ENCODE measurements at regions not wholly inside any gene's neighbourhood (a gene's known extent, or its start where the extent isn't known, plus 50 kb on each side); places are given as distances from the start of the nearest gene placed in this dataset.

GRCh38 chr5:91898898-91899297, 515.8 kb upstream of the ARRDC3 start:
- DNase-seq (ENCODE audit: low spot score), result no peak
- H3K4ac ChIP-seq (ENCODE audit: low read length), result no peak overlapping the region
- H2AK5ac ChIP-seq (ENCODE audit: low read depth, low read length), result no peak overlapping the region
- H3K9ac ChIP-seq (ENCODE audit: low read depth, low read length, poor library complexity), result no peak overlapping the region
- H4K91ac ChIP-seq (ENCODE audit: low read depth, low read length, poor library complexity), result no peak overlapping the region
- H3K79me1 ChIP-seq (ENCODE audit: low read depth, low read length), result no peaks in the 10 kb centered on the region
- WGBS, 2 donors (ENCODE audit: extremely low coverage in 2 of 2, insufficient read length in 2 of 2, insufficient replicate concordance in 1 of 2), result no CpG with 5 or more reads among the region's 2 CpGs
- H3K27ac ChIP-seq (replicated peaks; ENCODE audit: low read length), result no peak overlapping the region
- H3K27me3 ChIP-seq (ENCODE audit: control insufficient read depth in 3 of 3, insufficient read depth in 3 of 3, low read depth in 1 of 3, low read length in 3 of 3), result no peaks in the 10 kb centered on the region
- H2BK15ac ChIP-seq (ENCODE audit: low read length), result no peak overlapping the region
- no peak overlapping the region for H3K4me3 ChIP-seq (ENCODE audit: low read length in 2 of 2)
- H3K18ac ChIP-seq (ENCODE audit: low read length), result no peak overlapping the region
- H3K9me3 ChIP-seq (replicated peaks in 1 of 2; ENCODE audit: control insufficient read depth in 2 of 2, insufficient read depth in 1 of 2, low read depth in 1 of 2, low read length in 2 of 2), result no peaks in the 10 kb centered on the region
- H3K14ac ChIP-seq (ENCODE audit: low read length), result no peak overlapping the region
- no peak overlapping the region for H3K4me2 ChIP-seq (ENCODE audit: insufficient read depth, low read length, poor library complexity, severe bottlenecking)
- no peak overlapping the region for H2BK120ac ChIP-seq (ENCODE audit: low read depth, low read length)
- H3K36me3 ChIP-seq (replicated peaks in 1 of 2; ENCODE audit: control insufficient read depth in 2 of 2, insufficient read depth in 2 of 2, low read length in 2 of 2), result no peaks in the 10 kb centered on the region
- H2BK5ac ChIP-seq (ENCODE audit: low read length), result no peak overlapping the region
- H2BK12ac ChIP-seq (ENCODE audit: low read length), result no peak overlapping the region
- H4K8ac ChIP-seq (ENCODE audit: low read depth, low read length), result no peak overlapping the region
- H3K4me1 ChIP-seq (ENCODE audit: control insufficient read depth in 2 of 2, insufficient read depth in 1 of 2, low read depth in 1 of 2, low read length in 2 of 2), result peaks cover 0 to 6% of the 10 kb centered on the region in 2 donors
- H2AFZ ChIP-seq (ENCODE audit: low read length), result peak overlapping the region; percentile 15
- H3K23ac ChIP-seq (ENCODE audit: low read depth, low read length, poor library complexity), result no peak overlapping the region

GRCh38 chr5:91898019-91898418, 514.9 kb upstream of the ARRDC3 start:
- H3K4me1 ChIP-seq (ENCODE audit: control insufficient read depth in 2 of 2, insufficient read depth in 1 of 2, low read depth in 1 of 2, low read length in 2 of 2), result peaks cover 0 to 6% of the 10 kb centered on the region in 2 donors
- no peak overlapping the region for H2AK5ac ChIP-seq (ENCODE audit: low read depth, low read length)
- no peak overlapping the region for H2BK120ac ChIP-seq (ENCODE audit: low read depth, low read length)
- no peak overlapping the region for H2AFZ ChIP-seq (ENCODE audit: low read length)
- H3K9ac ChIP-seq (ENCODE audit: low read depth, low read length, poor library complexity), result no peak overlapping the region
- no peak overlapping the region for H3K18ac ChIP-seq (ENCODE audit: low read length)
- H3K23ac ChIP-seq (ENCODE audit: low read depth, low read length, poor library complexity), result no peak overlapping the region
- no peak overlapping the region for H4K8ac ChIP-seq (ENCODE audit: low read depth, low read length)
- H3K36me3 ChIP-seq (replicated peaks in 1 of 2; ENCODE audit: control insufficient read depth in 2 of 2, insufficient read depth in 2 of 2, low read length in 2 of 2), result no peaks in the 10 kb centered on the region
- H4K91ac ChIP-seq (ENCODE audit: low read depth, low read length, poor library complexity), result no peak overlapping the region
- H3K27me3 ChIP-seq (ENCODE audit: control insufficient read depth in 3 of 3, insufficient read depth in 3 of 3, low read depth in 1 of 3, low read length in 3 of 3), result no peaks in the 10 kb centered on the region
- no peaks in the 10 kb centered on the region for H3K9me3 ChIP-seq (replicated peaks in 1 of 2; ENCODE audit: control insufficient read depth in 2 of 2, insufficient read depth in 1 of 2, low read depth in 1 of 2, low read length in 2 of 2)
- no peak overlapping the region for H2BK15ac ChIP-seq (ENCODE audit: low read length)
- H3K4me3 ChIP-seq (ENCODE audit: low read length in 2 of 2), result no peak overlapping the region
- H3K4me2 ChIP-seq (ENCODE audit: insufficient read depth, low read length, poor library complexity, severe bottlenecking), result no peak overlapping the region
- no peak overlapping the region for H2BK12ac ChIP-seq (ENCODE audit: low read length)
- no peak overlapping the region for H3K27ac ChIP-seq (replicated peaks; ENCODE audit: low read length)
- no CpG with 5 or more reads among the region's 6 CpGs for WGBS, 2 donors (ENCODE audit: extremely low coverage in 2 of 2, insufficient read length in 2 of 2, insufficient replicate concordance in 1 of 2)
- no peak overlapping the region for H3K4ac ChIP-seq (ENCODE audit: low read length)
- no peak for DNase-seq (ENCODE audit: low spot score)
- no peaks in the 10 kb centered on the region for H3K79me1 ChIP-seq (ENCODE audit: low read depth, low read length)
- H2BK5ac ChIP-seq (ENCODE audit: low read length), result no peak overlapping the region
- H3K14ac ChIP-seq (ENCODE audit: low read length), result no peak overlapping the region

GRCh38 chr5:91888810-91889209, 505.7 kb upstream of the ARRDC3 start:
- Histone ChIP-seq H3K9me3 (replicated peaks in 1 of 2; ENCODE audit: control insufficient read depth in 2 of 2, insufficient read depth in 1 of 2, low read depth in 1 of 2, low read length in 2 of 2) (peaks cover 0 to 3% of the 10 kb centered on the region in 2 donors), H3K27me3 (ENCODE audit: control insufficient read depth in 3 of 3, insufficient read depth in 3 of 3, low read depth in 1 of 3, low read length in 3 of 3) (no peaks in the 10 kb centered on the region), H4K91ac (ENCODE audit: low read depth, low read length, poor library complexity) (no peak overlapping the region), H2AK5ac (ENCODE audit: low read depth, low read length) (no peak overlapping the region), H3K14ac (ENCODE audit: low read length) (no peak overlapping the region), H3K27ac (replicated peaks; ENCODE audit: low read length) (no peak overlapping the region), H3K4me2 (ENCODE audit: insufficient read depth, low read length, poor library complexity, severe bottlenecking) (no peak overlapping the region), H3K4me3 (ENCODE audit: low read length in 2 of 2) (no peak overlapping the region), H3K36me3 (replicated peaks in 1 of 2; ENCODE audit: control insufficient read depth in 2 of 2, insufficient read depth in 2 of 2, low read length in 2 of 2) (no peaks in the 10 kb centered on the region), H2BK5ac (ENCODE audit: low read length) (no peak overlapping the region), H3K79me1 (ENCODE audit: low read depth, low read length) (no peaks in the 10 kb centered on the region), H3K4me1 (ENCODE audit: control insufficient read depth in 2 of 2, insufficient read depth in 1 of 2, low read depth in 1 of 2, low read length in 2 of 2) (peaks cover 0 to 3% of the 10 kb centered on the region in 2 donors), H2AFZ (ENCODE audit: low read length) (no peak overlapping the region), H2BK120ac (ENCODE audit: low read depth, low read length) (no peak overlapping the region), H3K23ac (ENCODE audit: low read depth, low read length, poor library complexity) (no peak overlapping the region), H2BK12ac (ENCODE audit: low read length) (no peak overlapping the region), H3K18ac (ENCODE audit: low read length) (no peak overlapping the region), H3K4ac (ENCODE audit: low read length) (no peak overlapping the region), H2BK15ac (ENCODE audit: low read length) (no peak overlapping the region), H4K8ac (ENCODE audit: low read depth, low read length) (no peak overlapping the region), H3K9ac (ENCODE audit: low read depth, low read length, poor library complexity) (no peak overlapping the region)
- WGBS, 2 donors (ENCODE audit: extremely low coverage in 2 of 2, insufficient read length in 2 of 2, insufficient replicate concordance in 1 of 2), result no CpG with 5 or more reads among the region's 1 CpG
- DNase-seq (ENCODE audit: low spot score), result no peak

- H4K91ac ChIP-seq (ENCODE audit: low read depth, low read length, poor library complexity), result no peak overlapping the region
- no peak overlapping the region for H2BK15ac ChIP-seq (ENCODE audit: low read length)
- no peak overlapping the region for H2AK5ac ChIP-seq (ENCODE audit: low read depth, low read length)
- H2BK5ac ChIP-seq (ENCODE audit: low read length), result no peak overlapping the region
- H4K8ac ChIP-seq (ENCODE audit: low read depth, low read length), result no peak overlapping the region
- no peak overlapping the region for H3K14ac ChIP-seq (ENCODE audit: low read length)
- no peaks in the 10 kb centered on the region for H3K27me3 ChIP-seq (ENCODE audit: control insufficient read depth in 3 of 3, insufficient read depth in 3 of 3, low read depth in 1 of 3, low read length in 3 of 3)
- H3K18ac ChIP-seq (ENCODE audit: low read length), result no peak overlapping the region
- H3K23ac ChIP-seq (ENCODE audit: low read depth, low read length, poor library complexity), result no peak overlapping the region
- no peak for DNase-seq (ENCODE audit: low spot score)
- no peak overlapping the region for H2BK12ac ChIP-seq (ENCODE audit: low read length)
- no CpG with 5 or more reads among the region's 8 CpGs for WGBS, 2 donors (ENCODE audit: extremely low coverage in 2 of 2, insufficient read length in 2 of 2, insufficient replicate concordance in 1 of 2)
- no peak overlapping the region for H3K27ac ChIP-seq (replicated peaks; ENCODE audit: low read length)
- H3K9ac ChIP-seq (ENCODE audit: low read depth, low read length, poor library complexity), result no peak overlapping the region
- H3K9me3 ChIP-seq (replicated peaks in 1 of 2; ENCODE audit: control insufficient read depth in 2 of 2, insufficient read depth in 1 of 2, low read depth in 1 of 2, low read length in 2 of 2), result no peaks in the 10 kb centered on the region
- H2BK120ac ChIP-seq (ENCODE audit: low read depth, low read length), result no peak overlapping the region
- no peak overlapping the region for H3K4me2 ChIP-seq (ENCODE audit: insufficient read depth, low read length, poor library complexity, severe bottlenecking)
- no peak overlapping the region for H3K4ac ChIP-seq (ENCODE audit: low read length)
- peaks cover 0 to 3% of the 10 kb centered on the region in 2 donors for H3K4me1 ChIP-seq (ENCODE audit: control insufficient read depth in 2 of 2, insufficient read depth in 1 of 2, low read depth in 1 of 2, low read length in 2 of 2)
- no peak overlapping the region for H2AFZ ChIP-seq (ENCODE audit: low read length)
- H3K36me3 ChIP-seq (replicated peaks in 1 of 2; ENCODE audit: control insufficient read depth in 2 of 2, insufficient read depth in 2 of 2, low read length in 2 of 2), result no peaks in the 10 kb centered on the region
- H3K79me1 ChIP-seq (ENCODE audit: low read depth, low read length), result no peaks in the 10 kb centered on the region
- H3K4me3 ChIP-seq (ENCODE audit: low read length in 2 of 2), result no peak overlapping the region
These were observed 502.5 kb upstream of the ARRDC3 start for GRCh38 chr5:91885291-91886265.

All from neuronal stem cell (in vitro differentiated cells).